Left lung (tissue), 4 donors: ENCODE measurements at regions not wholly inside any gene's neighbourhood (a gene's known extent, or its start where the extent isn't known, plus 50 kb on each side); places are given as distances from the start of the nearest gene placed in this dataset.
"Not testable (repeated sequence)": the region's sequence is repeated elsewhere in the genome, so short reads cannot be mapped to it uniquely, and the experiment has no call there.

Source experiments
- ATAC-seq: fragments of 200-7000 bp; cut with Tn5 transposase; one replicate; pipeline ENCODE4 v1.9.1; 2020; ENCODE audit warnings: moderate library complexity
- DNase-seq, 4 donors: peaks; one replicate each; pipeline ENCODE4 v3.0.0-alpha.2; 2013 to 2020
- H3K27ac ChIP-seq, 2 donors: fragments of 200-600 bp; sonication (generic) in 1 of 2; one replicate each; pipeline versions ENCODE4 v1.5.0 to v1.8.0; 2020 to 2021
- H3K27me3 ChIP-seq, 2 donors: fragments of 200-600 bp; sonication (generic) in 1 of 2; one replicate each; pipeline versions ENCODE4 v1.5.0 to v1.8.0; 2020 to 2021
- H3K36me3 ChIP-seq, 2 donors: fragments of 200-600 bp; sonication (generic) in 1 of 2; one replicate each; pipeline versions ENCODE4 v1.5.0 to v1.8.0; 2020 to 2021
- H3K4me1 ChIP-seq, 2 donors: fragments of 200-600 bp; one replicate each; pipeline ENCODE4 v1.8.0; 2021
- H3K4me3 ChIP-seq, 2 donors: fragments of 200-600 bp; sonication (generic) in 1 of 2; one replicate each; pipeline versions ENCODE4 v1.5.0 to v1.8.0; 2020 to 2021; ENCODE audit warnings: mild to moderate bottlenecking in 1 of 2
- H3K9me3 ChIP-seq, 2 donors: fragments of 200-600 bp; sonication (generic) in 1 of 2; one replicate each; pipeline versions ENCODE4 v1.5.0 to v1.8.0; 2020 to 2021
- intact Hi-C, 2 donors: fragments of 100-400 bp; cut with DNase I; formaldehyde crosslinking; loops; one replicate each; pipeline versions ENCODE4 v1.11.2 to v1.14.2; 2022
- donor health status: DM: no; HTN: yes; CAD: no.
- donor health status: DM: no; HTN: no; CAD: no.

DNA sequence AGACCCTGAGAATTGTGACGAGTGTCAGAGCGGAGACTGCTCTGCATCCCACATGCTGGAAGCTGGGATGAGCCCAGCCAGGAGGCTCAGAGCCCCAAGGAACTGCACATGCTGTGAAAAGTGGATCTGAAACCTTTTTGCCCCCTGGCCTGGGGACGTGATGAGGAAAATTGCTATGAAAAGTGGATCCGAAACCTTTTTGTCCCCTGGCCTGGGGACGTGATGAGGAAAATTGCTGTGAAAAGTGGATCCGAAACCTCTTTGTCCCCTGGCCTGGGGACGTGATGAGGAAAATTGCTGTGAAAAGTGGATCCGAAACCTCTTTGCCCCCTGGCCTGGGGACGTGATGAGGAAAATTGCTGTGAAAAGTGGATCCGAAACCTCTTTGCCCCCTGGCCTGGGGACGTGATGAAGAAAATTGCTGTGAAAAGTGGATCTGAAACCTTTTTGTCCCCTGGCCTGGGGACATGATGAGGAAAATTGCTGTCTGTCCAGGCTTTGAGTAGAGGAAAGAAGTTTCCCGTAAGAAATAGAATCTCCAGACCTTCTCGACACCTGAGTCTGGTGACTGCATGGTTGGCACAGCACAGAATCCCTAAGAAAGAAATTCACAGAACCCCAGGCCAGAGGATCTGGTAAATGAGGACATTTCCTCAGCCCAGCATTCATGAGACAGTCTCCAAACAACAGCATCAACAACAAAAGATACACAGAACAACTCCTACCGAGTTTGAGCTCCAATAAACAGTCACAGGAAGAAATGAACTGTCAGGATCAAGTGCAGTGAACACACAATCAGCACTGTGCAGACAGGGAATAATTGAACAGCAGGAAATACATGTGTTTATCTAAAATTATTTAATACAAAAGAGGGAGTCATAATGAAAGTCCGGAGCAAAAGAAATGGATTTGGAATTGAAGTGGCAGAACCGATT lies 188.8 kb downstream of the LAT start:
- H3K4me3 ChIP-seq, H3K9me3 ChIP-seq, H3K27me3 ChIP-seq, intact Hi-C loops, ATAC-seq, H3K36me3 ChIP-seq, DNase-seq: not testable (repeated sequence)
- Histone ChIP-seq H3K27ac (peak overlapping the region in 1 of 2 donors; percentile 58), H3K4me1 (peaks cover 5 to 37% of the 10 kb centered on the region in 2 donors)

GRCh38 chr16:29172098-29172724 lies 187.4 kb downstream of the LAT start:
- H3K27me3 ChIP-seq, H3K27ac ChIP-seq, intact Hi-C loops: not testable (repeated sequence)

GRCh38 chr16:29171296-29171695 lies 186.4 kb downstream of the LAT start:
- ATAC-seq, H3K4me3 ChIP-seq, intact Hi-C loops, H3K9me3 ChIP-seq, H3K27ac ChIP-seq, DNase-seq, H3K27me3 ChIP-seq, H3K36me3 ChIP-seq: not testable (repeated sequence)
- H3K4me1 ChIP-seq, result peaks cover 0 to 27% of the 10 kb centered on the region in 2 donors

More at GRCh38 chr16:29172098-29172724, 187.4 kb downstream of the LAT start:
- H3K9me3 ChIP-seq, DNase-seq, H3K36me3 ChIP-seq, ATAC-seq, H3K4me3 ChIP-seq: not testable (repeated sequence)
- H3K4me1 ChIP-seq, result peaks cover 0 to 28% of the 10 kb centered on the region in 2 donors

DNA sequence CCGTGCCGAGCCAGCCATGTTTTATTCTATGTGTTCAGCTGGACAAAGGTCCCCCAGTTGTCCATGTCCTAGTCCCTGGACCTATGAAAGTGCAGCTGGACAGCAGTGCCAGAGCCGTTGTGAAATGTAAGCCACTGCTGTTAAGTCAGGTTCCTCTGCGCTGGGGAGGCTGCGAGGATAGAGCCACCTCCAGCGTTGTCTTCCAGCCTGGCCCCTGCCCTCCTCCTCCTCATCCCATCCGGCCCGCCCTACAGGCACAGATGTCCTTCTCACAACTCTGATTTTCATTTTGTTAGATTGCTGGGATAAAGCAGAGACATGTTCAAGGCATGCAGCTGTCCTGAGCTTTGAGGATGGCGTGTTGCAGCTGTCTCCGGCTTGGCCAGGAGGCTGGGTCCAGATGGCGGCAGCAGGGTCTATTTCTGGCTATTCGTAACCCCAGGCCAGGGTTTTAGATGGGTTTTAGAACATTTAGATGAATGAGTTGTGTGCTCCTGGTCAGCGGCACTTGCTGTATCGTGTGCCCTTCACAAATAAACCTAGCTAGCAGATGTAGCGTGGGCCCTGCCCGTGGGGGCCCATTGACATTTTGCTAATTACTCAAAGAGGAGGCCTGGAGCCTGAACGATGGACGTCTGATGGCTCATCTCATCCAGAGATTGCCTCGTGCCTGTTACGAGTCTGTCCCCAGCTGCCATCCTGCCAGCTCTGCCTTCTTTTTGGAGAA lies 185.7 kb downstream of the LAT start:
- ATAC-seq, H3K4me3 ChIP-seq, H3K36me3 ChIP-seq, H3K9me3 ChIP-seq, H3K27me3 ChIP-seq, H3K27ac ChIP-seq, intact Hi-C loops: not testable (repeated sequence)
- DNase-seq, result peak in 2 of 4 donors; percentile 36 to 52
- H3K4me1 ChIP-seq, result peaks cover 0 to 27% of the 10 kb centered on the region in 2 donors

DNA sequence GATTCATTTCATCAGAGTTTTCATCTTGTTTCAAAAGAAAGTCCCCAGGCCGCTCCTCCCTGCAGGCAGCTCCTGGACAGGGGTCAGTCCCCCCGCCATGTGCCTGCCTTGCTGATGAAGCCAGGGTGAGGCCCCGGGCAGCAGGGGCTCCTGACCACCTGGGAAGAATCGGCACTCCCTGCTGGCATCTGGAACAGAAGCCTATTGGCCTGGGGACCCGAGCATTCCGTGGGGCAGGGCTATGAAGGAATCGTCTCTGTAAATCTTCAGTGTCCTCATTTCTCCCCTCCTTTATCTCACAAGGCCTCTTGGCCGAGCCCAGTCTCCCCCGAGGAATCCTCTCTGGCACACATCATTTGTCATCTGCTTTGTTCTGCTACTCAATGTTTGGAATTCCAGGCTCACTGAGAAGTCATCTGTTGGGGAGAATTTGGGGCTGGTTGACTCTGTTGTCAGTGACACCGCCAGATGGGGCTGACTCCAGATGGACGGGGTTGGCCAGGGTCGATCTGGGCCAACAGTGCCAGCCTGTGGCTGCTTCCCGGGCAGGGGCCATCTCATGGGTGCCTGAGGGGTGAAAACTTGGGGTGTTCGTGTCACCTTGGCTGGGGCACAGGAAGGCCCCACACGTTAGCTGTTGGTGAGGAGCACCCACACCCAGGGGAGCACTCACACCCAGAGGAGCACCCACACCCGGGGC lies 184.6 kb downstream of the LAT start:
- DNase-seq, H3K4me3 ChIP-seq, ATAC-seq, H3K9me3 ChIP-seq, H3K36me3 ChIP-seq, H3K27me3 ChIP-seq, H3K27ac ChIP-seq, intact Hi-C loops: not testable (repeated sequence)
- peaks cover 0 to 22% of the 10 kb centered on the region in 2 donors for H3K4me1 ChIP-seq

DNA sequence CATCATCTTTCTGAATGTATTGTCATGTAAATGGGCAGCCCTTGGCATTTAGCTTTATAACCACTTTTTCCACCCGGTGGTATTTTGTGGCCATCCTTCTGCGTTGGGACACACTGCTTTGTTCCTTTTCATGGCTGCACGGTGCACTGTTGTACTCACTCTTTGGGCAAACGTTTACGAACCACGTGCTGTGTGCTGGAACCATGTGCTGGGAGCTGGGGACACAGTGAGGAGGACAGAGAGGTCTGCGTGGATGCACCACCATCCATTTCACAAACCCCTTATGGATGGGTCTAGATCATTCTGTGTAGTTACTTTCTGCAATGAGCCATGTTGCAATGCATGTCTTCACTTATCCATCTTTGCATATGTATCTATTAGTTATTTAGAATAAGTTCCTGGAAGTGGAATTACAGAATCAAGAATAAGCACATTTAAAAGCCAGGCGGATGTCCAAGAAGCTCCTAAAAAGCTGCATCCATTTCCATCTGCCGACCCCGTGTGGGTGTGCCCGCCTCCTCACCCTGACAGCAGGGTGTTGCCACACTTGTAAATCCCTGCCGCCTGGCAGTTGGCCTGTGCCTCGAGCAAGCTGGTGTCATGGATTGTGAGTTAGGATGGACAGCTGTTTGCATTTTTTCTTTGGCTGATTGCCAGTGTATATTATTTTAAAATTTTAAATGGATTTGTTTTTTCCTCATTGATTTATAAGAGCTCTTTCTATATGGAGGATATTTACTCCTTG lies 183.8 kb downstream of the LAT start:
- H3K4me1 ChIP-seq, result peaks cover 0 to 17% of the 10 kb centered on the region in 2 donors
- H3K9me3 ChIP-seq, H3K4me3 ChIP-seq, H3K27ac ChIP-seq, ATAC-seq, DNase-seq, intact Hi-C loops, H3K27me3 ChIP-seq, H3K36me3 ChIP-seq: not testable (repeated sequence)

- H3K4me1 ChIP-seq, H3K27ac ChIP-seq, intact Hi-C loops, H3K9me3 ChIP-seq, H3K27me3 ChIP-seq, H3K4me3 ChIP-seq, ATAC-seq, DNase-seq, H3K36me3 ChIP-seq: not testable (repeated sequence)
These were observed 179.7 kb downstream of the LAT start for GRCh38 chr16:29164442-29165089.

DNA sequence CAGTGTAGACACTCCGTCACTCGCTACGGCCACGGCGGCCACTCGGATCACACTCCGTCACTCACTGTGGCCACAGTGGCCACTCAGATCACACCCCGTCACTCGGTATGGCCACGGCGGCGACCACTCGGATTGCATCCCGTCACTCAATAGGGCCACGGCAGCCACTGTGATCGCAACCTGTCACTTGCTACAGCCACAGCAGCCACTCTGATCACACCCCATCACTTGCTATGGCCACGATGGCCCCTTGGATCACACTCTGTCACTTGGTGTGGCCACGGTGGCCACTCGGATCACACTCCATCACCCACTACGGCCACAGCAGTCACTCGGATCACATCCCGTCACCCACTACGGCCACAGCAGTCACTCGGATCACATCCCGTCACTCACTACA lies 175.3 kb downstream of the LAT start:
- peak in 1 of 4 donors; percentile 57 for DNase-seq
- ATAC-seq, H3K9me3 ChIP-seq, intact Hi-C loops, H3K27me3 ChIP-seq, H3K36me3 ChIP-seq, H3K27ac ChIP-seq, H3K4me3 ChIP-seq: not testable (repeated sequence)
- peaks cover 6 to 30% of the 10 kb centered on the region in 2 donors for H3K4me1 ChIP-seq

DNA sequence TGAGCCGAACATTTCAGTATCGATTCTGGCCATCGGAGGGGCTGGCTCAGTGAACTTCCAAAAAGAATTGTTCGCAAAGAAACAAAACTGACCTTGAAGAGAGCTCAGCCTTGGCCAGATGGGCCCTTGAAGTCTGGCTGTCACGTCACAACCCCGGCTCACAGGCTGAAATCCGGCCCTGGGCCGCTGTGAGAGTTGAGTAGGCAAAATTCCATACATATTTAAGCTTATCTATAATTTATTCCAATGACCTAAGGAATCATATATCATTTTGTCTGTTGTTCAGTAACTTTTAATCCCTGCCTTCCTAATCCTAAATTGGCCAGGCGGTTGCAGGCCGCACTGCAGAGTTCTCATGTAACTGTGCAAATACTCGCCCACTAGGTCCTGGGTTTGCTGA lies 174.8 kb downstream of the LAT start:
- intact Hi-C loops, H3K9me3 ChIP-seq, H3K36me3 ChIP-seq, H3K27ac ChIP-seq, H3K27me3 ChIP-seq, H3K4me3 ChIP-seq, ATAC-seq: not testable (repeated sequence)
- peaks cover 6 to 31% of the 10 kb centered on the region in 2 donors for H3K4me1 ChIP-seq
- DNase-seq, result peak in 1 of 4 donors; percentile 24
